GM21786 (cell line): ENCODE measurements at regions not wholly inside any gene's neighbourhood (a gene's known extent, or its start where the extent isn't known, plus 50 kb on each side); places are given as distances from the start of the nearest gene placed in this dataset.

ENCODE experiments used
- ATAC-seq: cut with Tn5 transposase; IDR thresholded peaks from one replicate; pipeline ENCODE4 v1.9.1; 2021; ENCODE audit not compliant: unreplicated experiment

DNA sequence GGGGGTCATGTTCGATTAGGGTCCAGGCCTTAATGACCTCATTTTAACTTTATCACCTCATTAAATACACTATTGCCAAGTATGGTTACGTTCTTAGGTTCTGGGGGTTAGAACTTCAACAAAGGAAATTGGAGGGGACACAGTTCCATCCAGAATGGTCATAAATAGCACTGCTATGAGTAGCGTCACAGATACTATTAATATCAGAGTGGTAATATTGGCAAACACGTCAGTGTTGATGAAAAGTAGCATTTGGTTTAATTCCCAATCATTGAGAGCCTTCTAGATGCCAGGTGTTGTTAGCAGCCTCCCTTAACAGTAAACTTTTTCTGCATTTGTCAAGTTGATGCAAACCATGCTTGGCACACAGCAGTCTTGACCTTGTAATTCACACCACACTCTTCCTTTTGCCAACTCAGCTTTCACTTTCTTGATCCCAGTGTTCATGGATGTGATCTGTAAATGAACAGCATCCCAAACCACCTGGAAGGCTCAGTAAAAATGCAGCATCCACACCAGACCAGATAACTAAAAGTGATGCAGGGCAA is 912.5 kb upstream of the TENM3 start:
- no peak for ATAC-seq

GRCh38 chr4:181331214-181331613 is 912.0 kb upstream of the TENM3 start:
- ATAC-seq = no peak

DNA sequence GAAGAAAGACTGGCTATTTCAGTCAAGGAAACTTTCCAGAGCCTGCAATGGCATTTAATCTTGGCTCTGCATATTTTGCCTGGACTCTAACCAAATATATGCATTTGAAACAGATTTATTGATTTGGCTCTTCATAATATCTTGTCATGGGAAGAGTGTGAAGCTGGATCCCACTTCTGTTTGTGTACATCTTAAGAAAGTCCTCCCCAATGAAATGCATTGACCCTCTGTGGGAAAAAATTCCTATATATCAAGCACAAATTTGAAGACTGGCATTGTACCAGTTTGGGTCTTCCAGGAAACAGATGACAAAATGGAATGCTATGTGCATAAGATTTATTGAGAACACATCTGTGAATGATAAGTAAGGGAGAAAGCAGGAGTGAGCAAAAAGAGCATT is 897.3 kb upstream of the TENM3 start:
- ATAC-seq = no peak

- ATAC-seq = no peak
Measured at GRCh38 chr4:181350615-181351415, 892.4 kb upstream of the TENM3 start.

GRCh38 chr4:181364504-181364903 is 878.7 kb upstream of the TENM3 start:
- no peak for ATAC-seq

DNA sequence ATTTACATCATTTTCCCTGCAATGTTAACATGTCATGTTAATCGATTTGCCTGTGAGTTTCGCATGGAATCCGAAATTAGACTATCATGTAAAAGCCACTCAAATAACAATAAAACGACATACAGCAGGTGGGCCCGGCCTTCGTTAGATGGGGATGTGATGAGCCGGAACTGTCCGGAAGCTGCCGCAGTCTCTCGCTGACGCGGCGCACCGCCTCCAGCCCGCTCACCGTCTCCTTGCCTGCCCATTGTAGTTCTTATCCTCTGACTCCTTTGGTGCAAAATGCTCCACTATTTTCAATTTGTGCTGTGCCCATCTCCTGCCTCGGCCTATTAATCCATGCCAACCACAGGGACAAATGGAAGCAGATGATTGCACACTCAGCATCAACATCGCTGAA is 877.5 kb upstream of the TENM3 start:
- ATAC-seq = no peak

GRCh38 chr4:181372014-181372413 is 871.2 kb upstream of the TENM3 start:
- no peak for ATAC-seq

DNA sequence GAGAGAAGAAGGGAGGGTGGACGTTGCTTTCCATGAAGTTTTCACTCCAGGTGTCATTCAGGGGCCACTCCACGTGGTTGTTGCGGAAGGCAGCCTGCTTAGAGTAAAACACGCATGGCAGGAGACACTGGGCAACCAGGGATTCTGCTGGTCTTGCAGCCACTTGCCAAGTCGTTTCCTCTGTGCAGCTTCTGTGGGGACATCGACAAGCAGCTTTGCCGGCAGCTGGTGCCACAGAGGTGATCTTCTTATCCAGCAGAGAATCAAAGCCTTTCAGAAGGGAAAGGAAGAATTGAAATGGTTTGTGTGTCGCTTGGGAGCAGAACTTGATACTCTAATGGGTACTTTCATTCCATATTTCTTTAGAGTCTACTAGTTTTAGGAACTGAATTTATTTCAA is 867.1 kb upstream of the TENM3 start:
- no peak for ATAC-seq

DNA sequence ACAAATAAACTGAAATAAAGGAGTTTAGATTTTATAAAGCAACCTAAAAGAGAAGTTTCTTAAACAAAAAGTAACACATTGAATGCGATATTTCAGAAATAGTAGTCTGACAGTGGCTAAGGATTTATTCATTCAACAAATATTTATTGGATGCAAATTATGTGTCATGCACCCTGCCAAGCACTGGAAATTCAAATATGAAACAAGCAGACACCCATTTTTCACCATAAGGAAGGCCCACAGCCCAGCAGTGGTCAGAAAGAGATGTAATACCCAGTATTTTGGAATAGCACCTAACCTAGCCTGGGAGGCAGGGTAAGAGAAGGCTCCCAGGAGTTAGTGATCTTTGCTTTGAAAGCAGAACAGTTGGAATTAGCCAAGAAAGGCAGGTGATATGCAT is 855.1 kb upstream of the TENM3 start:
- ATAC-seq = no peak

DNA sequence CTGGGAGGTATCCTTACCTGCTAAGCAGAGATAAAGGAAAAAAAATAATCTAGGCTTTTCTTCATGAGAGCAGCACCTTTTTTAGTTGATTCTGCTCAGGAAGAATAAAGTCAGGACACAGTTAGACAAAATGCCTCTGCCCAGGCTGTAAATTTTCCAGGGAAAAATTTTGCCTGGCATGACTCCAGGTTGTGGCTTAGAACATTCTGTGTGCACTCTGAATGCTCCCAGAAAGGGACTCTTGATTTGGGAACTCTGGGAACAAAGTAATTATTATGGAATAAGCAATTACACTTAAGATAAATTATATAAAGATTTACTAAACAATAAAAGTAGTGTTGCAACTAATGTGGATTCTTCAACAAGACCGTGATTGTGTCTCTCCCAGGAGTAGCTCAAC is 826.2 kb upstream of the TENM3 start:
- ATAC-seq = no peak

DNA sequence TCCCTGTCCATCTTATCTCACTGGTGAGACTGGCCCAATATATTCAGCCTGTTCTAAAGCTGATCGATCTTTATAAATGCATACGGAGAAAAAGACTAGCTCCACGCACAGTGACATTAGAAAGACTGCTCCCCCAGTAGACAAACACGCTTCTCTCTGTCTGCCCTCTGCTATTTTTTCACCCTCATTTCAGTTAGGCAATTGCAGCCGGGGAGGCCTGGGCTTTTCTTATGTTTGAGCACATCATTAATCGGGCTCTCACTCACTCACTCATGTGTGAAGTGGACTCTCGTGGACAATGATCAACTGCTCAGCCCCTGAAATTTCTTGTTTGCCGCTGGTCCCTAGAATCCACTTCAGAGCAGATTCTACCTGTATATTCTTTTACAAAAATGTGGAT is 824.7 kb upstream of the TENM3 start:
- ATAC-seq = no peak

DNA sequence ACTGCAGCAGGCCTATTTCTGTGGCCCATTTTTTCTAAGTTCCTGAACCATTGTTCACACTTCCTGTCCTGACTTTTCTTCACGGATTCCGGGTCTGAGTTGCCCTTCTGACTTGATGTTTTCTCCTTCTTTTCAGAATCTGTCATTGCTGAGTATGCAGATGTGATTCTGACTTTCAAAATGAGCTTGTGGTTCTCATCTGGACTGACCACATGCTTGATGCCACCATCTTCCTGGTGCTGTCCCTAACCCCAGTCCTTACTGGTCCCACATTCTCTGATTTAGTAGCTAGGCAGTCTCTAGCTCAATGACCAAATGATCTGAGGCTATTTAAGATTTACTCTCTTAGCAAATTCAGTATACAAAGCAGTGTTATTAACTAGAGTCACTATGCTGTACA is 822.3 kb upstream of the TENM3 start:
- ATAC-seq = no peak

- ATAC-seq = no peak
Measured at GRCh38 chr4:181424362-181425016, 818.7 kb upstream of the TENM3 start.

DNA sequence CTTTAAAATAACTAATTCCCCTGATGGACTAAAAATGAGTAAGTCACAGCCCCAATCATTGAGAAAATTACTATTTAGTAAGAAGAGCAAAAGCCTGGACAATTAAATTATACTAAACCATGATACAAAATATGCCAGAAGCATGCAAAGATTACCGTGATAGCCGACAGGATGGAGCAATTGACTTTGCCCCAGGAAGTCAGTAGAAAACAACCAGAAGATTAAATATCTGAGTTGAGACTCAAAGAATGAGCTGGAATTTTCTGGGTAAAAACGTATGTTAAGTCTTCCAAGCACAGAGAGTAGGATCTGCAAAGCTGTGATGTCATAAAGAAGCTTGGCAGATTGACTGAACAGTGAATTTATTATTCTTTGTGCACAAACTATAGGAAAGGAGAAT is 816.1 kb upstream of the TENM3 start:
- ATAC-seq = no peak

- no peak for ATAC-seq
Measured at GRCh38 chr4:181431006-181431405, 812.2 kb upstream of the TENM3 start.

- no peak for ATAC-seq
Measured at GRCh38 chr4:181431661-181432060, 811.5 kb upstream of the TENM3 start.

DNA sequence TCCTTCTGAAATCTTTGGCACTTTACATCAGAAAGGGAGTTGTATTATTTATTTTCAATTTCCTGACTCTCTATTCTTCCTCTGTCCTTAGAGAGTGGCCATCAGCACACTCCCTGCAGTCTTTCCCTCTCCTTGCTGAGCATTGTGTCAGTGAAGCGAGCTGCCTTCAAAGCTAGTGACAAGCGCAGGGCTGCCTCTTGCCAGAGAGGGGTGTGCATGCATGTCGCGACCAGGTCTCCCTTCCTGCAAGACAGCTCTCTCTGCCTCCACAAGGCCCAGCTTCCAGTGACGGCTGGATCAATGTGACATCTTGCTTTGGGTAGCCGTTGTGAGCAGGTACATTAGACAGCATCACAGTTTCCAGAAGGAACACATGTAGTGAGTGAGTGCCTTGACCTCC is 810.9 kb upstream of the TENM3 start:
- no peak for ATAC-seq

GRCh38 chr4:181437895-181438294 is 805.3 kb upstream of the TENM3 start:
- ATAC-seq = no peak

GRCh38 chr4:181438641-181439040 is 804.6 kb upstream of the TENM3 start:
- ATAC-seq = no peak

DNA sequence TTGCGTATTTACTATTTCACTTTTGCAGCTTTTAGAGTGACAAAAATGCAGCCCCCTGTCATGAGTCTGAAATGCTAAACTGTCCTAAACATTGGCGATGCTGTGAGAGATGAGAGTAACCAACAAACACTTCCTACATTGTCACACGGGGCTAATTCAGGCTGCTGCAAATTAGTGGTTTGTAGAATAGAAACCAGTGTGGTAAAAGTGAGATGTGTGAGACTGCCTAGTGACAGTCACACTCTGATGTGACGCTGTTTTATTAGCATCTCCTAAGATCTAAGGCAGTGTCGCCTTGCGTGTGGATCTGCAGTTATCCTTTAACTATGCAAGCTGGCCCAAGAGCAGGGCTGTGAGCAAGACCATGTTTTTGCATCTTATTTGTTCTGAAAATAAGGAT is 800.2 kb upstream of the TENM3 start:
- ATAC-seq = no peak

DNA sequence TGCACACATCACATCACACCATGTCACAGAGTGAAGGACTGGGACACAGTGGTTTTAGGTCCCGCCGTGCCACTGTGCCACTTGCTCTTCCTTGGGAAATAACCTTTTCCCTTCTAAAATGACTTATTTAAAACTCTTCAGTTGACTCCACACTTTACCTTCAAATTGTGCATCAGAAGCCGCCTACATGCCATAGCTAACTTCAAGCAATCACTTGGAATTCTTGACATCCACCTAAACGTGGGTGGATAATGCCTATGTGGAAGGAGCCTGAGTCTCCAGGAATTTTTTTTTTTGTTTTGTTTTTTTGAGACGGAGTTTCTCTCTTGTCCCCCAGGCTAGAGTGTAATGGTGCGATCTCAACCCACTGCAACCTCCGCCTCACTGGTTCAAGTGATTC is 777.4 kb upstream of the TENM3 start:
- ATAC-seq = no peak

DNA sequence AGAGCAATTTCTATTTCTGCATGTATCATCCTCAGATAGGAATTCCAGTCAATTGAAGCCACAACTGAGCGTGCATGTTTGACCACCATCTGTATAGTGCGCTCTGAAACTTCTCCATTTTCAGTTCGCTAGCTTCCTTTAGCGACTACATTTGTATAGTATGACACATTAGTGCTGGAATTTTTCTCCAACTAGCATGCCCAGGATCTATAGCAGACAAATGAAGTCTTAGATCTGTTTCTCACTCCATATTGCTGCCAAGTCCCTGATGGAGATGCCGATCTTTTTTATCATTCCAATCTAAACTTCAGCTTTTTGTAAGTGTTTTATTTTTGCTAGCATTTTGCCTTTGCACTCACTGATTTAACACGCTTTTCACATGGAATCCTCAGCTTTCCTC is 774.8 kb upstream of the TENM3 start:
- ATAC-seq = no peak

- no peak for ATAC-seq
Measured at GRCh38 chr4:181470306-181470705, 772.9 kb upstream of the TENM3 start.
